GM23248 (cell line): ENCODE measurements at regions not wholly inside any gene's neighbourhood (a gene's known extent, or its start where the extent isn't known, plus 50 kb on each side); places are given as distances from the start of the nearest gene placed in this dataset.

Experiments used
- DNase-seq: peaks from one replicate; pipeline ENCODE4 v3.0.0-alpha.2; 2015
- H2AFZ ChIP-seq: fragments of 200-600 bp; sonication (generic); 2 replicates; pipeline ENCODE4 v1.6.1; 2016; ENCODE audit warnings: antibody characterized with exemption
- H3F3A ChIP-seq: fragments of 200-600 bp; sonication (generic); 2 replicates; pipeline ENCODE4 v1.6.1; 2016; ENCODE audit warnings: mild to moderate bottlenecking, antibody characterized with exemption, mixed run types; ENCODE audit not compliant: insufficient read depth
- H3K27ac ChIP-seq: fragments of 200-600 bp; sonication (generic); 2 replicates; pipeline ENCODE4 v1.5.1; 2016; ENCODE audit warnings: mild to moderate bottlenecking
- H3K27me3 ChIP-seq: fragments of 200-600 bp; sonication (generic); replicated peaks from 2 replicates; pipeline ENCODE4 v1.6.1; 2016; ENCODE audit warnings: mild to moderate bottlenecking; ENCODE audit not compliant: insufficient read depth
- H3K36me3 ChIP-seq: fragments of 200-600 bp; sonication (generic); 2 replicates; pipeline ENCODE4 v1.6.1; 2016; ENCODE audit warnings: low read depth, mild to moderate bottlenecking
- H3K4me1 ChIP-seq: fragments of 200-600 bp; sonication (generic); 2 replicates; pipeline ENCODE4 v1.6.1; 2016; ENCODE audit warnings: mild to moderate bottlenecking; ENCODE audit not compliant: insufficient read depth
- H3K4me2 ChIP-seq: fragments of 200-600 bp; sonication (generic); one replicate; pipeline ENCODE4 v1.6.1; 2016; ENCODE audit warnings: mild to moderate bottlenecking; ENCODE audit not compliant: unreplicated experiment
- H3K4me3 ChIP-seq: fragments of 200-600 bp; sonication (generic); 2 replicates; pipeline ENCODE4 v1.5.1; 2016; ENCODE audit warnings: mild to moderate bottlenecking
- H3K79me2 ChIP-seq: fragments of 200-600 bp; sonication (generic); 2 replicates; pipeline ENCODE4 v1.6.1; 2016; ENCODE audit warnings: mild to moderate bottlenecking; ENCODE audit not compliant: insufficient read depth
- H3K9ac ChIP-seq: fragments of 200-600 bp; sonication (generic); 2 replicates; pipeline ENCODE4 v1.6.1; 2016; ENCODE audit warnings: mild to moderate bottlenecking
- H3K9me2 ChIP-seq: fragments of 200-600 bp; sonication (generic); 2 replicates; pipeline ENCODE4 v1.6.1; 2016; ENCODE audit warnings: mixed run types, mild to moderate bottlenecking, moderate library complexity; ENCODE audit not compliant: insufficient read depth
- H3K9me3 ChIP-seq: fragments of 200-600 bp; sonication (generic); one replicate; pipeline ENCODE4 v1.6.1; 2017; ENCODE audit warnings: low read depth
- H4K20me1 ChIP-seq: fragments of 200-600 bp; sonication (generic); 2 replicates; pipeline ENCODE4 v1.6.0; 2016; ENCODE audit not compliant: insufficient read depth
- EZH2 ChIP-seq: fragments of 200-600 bp; sonication (generic); IDR thresholded peaks from 2 replicates; pipeline ENCODE4 v1.6.1; 2018; ENCODE audit warnings: antibody characterized with exemption, mild to moderate bottlenecking; ENCODE audit not compliant: insufficient read depth, poor library complexity, severe bottlenecking
- EZH2phosphoT487 ChIP-seq: fragments of 200-600 bp; sonication (generic); IDR thresholded peaks from 2 replicates; pipeline ENCODE4 v1.6.1; 2018; ENCODE audit warnings: antibody characterized with exemption, moderate library complexity, mild to moderate bottlenecking, low read depth; ENCODE audit not compliant: insufficient read depth
- WGBS, 2 experiments: methylation state at CpG; one replicate each; pipeline ENCODE4 v1.1.6; 2015 to 2017; ENCODE audit warnings: low lambda C conversion rate in 2 of 2, low coverage in 1 of 2; ENCODE audit errors: missing lambda C conversion rate in 2 of 2; 5-methylcytosine and 5-hydroxymethylcytosine counted together
- in situ Hi-C: fragments of 300-500 bp; cut with MboI; formaldehyde crosslinking; loops from 2 replicates; pipeline ENCODE4 v1.15.0; 2020

DNA sequence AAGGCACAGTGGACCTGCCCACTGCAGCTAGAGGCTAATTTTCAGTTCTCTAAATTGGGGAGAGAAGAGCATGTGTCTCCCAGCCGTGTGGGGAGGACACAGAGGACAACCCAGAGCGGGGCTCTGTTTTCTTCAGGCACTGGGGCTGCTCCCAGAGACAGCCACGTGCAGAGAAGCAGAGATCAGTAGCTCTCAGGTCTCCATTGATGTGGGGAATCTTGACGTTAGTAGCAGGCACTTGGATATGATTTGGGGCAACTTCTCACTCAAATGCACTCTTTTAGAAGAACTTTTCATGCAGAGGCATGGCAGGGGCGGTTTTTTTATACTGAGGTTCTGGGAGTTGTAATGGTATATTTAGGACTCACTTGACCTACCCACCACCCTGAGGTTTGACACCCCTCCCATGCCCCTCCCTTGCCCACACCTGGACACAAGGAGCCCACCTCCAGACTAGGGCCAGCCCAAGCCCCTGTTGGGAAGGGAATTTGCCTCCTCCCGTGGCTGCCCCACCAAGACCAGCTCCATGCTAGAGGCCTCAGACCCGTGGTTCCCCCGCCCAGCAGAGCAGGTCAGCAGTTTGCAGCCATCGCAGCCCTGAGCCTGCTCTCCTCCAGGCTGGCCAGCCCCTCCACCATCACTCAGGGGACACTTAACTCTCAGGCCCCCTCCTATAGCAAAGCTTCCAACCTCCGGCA, 94.2 kb upstream of the RTL6 start:
- no peaks in the 10 kb centered on the region for H3K36me3 ChIP-seq
- no peak overlapping the region for H2AFZ ChIP-seq
- no peak overlapping the region for H3K4me2 ChIP-seq
- 51 to 66% methylated on average over 10 of the region's 10 CpGs for WGBS, 2 experiments
- no peak overlapping the region for H3K9ac ChIP-seq
- no peak overlapping the region for H3K27ac ChIP-seq
- in situ Hi-C loops = no loop called here
- no peak for TF ChIP-seq EZH2phosphoT487
- no peak for TF ChIP-seq EZH2
- H3K79me2 ChIP-seq = no peaks in the 10 kb centered on the region
- H3K4me3 ChIP-seq = no peak overlapping the region
- no peaks in the 10 kb centered on the region for H3K9me3 ChIP-seq
- H3K27me3 ChIP-seq = 0 out of 2 replicates have a peak, but pooled peaks cover 3% of the 10 kb centered on the region
- no peaks in the 10 kb centered on the region for H3F3A ChIP-seq
- no peaks in the 10 kb centered on the region for H4K20me1 ChIP-seq
- no peaks in the 10 kb centered on the region for H3K4me1 ChIP-seq
- DNase-seq = no peak
- no peaks in the 10 kb centered on the region for H3K9me2 ChIP-seq

- Histone ChIP-seq H3K27ac (no peak overlapping the region), H2AFZ (no peak overlapping the region), H3K79me2 (no peaks in the 10 kb centered on the region), H3K9ac (no peak overlapping the region), H3K4me3 (no peak overlapping the region), H3K9me3 (no peaks in the 10 kb centered on the region), H3K36me3 (no peaks in the 10 kb centered on the region), H3K27me3 (0 out of 2 replicates have a peak, but pooled peaks cover 3% of the 10 kb centered on the region), H4K20me1 (no peaks in the 10 kb centered on the region), H3K9me2 (no peaks in the 10 kb centered on the region), H3F3A (no peaks in the 10 kb centered on the region), H3K4me2 (no peak overlapping the region), H3K4me1 (no peaks in the 10 kb centered on the region)
- no peak for DNase-seq
- TF ChIP-seq EZH2phosphoT487 = no peak
- TF ChIP-seq EZH2 = no peak
- in situ Hi-C loops = no loop called here
- WGBS, 2 experiments = 78 to 82% methylated on average over 17 to 19 of the region's 19 CpGs
Observed at GRCh38 chr22:44591146-44591790, 93.2 kb upstream of the RTL6 start.

DNA sequence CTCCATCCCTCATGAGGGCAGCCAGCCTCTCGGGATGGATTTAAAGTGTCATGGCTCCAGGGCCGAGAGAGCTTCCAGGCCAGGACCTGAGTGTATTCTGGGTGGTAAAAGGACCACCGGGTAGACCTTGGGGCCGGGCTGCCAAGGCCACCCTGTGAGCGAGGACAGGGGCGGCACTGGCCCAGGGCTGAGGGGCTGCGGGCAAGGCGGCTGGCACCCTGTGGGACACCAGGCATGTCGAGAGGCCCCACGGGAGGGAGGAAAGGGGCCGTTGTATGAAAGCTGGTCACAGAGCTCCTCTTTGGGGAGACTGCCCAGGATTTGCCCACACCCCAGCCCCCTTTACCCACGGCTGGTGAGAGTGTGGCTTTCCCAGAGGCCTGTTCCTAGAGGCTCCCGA, 92.3 kb upstream of the RTL6 start:
- Histone ChIP-seq H3K27me3 (0 out of 2 replicates have a peak, but pooled peaks cover 3% of the 10 kb centered on the region), H3K27ac (no peak overlapping the region), H3F3A (no peaks in the 10 kb centered on the region), H3K4me2 (no peak overlapping the region), H3K4me3 (no peak overlapping the region), H3K9ac (no peak overlapping the region), H3K9me2 (no peaks in the 10 kb centered on the region), H4K20me1 (no peaks in the 10 kb centered on the region), H2AFZ (no peak overlapping the region), H3K36me3 (no peaks in the 10 kb centered on the region), H3K9me3 (no peaks in the 10 kb centered on the region), H3K79me2 (no peaks in the 10 kb centered on the region), H3K4me1 (no peaks in the 10 kb centered on the region)
- no peak for DNase-seq
- WGBS, 2 experiments = 71 to 78% methylated on average over 13 of the region's 13 CpGs
- in situ Hi-C loops = no loop called here
- no peak for TF ChIP-seq EZH2

DNA sequence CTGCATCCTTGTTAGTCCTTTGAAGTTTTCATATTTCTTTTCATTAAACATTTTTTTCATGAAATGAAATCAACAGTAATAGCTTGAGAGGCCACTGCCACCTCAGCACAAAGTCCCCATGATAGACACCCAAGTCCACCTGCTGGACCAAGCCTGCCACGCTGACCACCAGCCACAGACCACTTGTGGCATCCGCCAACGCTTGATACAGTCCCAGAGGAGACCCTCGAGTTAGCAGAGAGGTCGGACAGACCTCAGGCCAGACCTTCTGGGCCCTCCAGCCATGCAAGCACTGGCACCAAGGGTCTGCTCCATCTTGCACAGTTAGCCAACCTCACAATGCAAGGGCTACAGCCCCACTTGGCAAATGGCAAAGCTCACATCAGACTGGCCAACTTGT, 91.8 kb upstream of the RTL6 start:
- H3K9me2 ChIP-seq = no peaks in the 10 kb centered on the region
- no peaks in the 10 kb centered on the region for H3F3A ChIP-seq
- no peak overlapping the region for H2AFZ ChIP-seq
- 65 to 67% methylated on average over 5 of the region's 5 CpGs for WGBS, 2 experiments
- in situ Hi-C loops = no loop called here
- no peaks in the 10 kb centered on the region for H3K9me3 ChIP-seq
- no peak overlapping the region for H3K9ac ChIP-seq
- H3K4me2 ChIP-seq = no peak overlapping the region
- H3K27ac ChIP-seq = no peak overlapping the region
- H3K79me2 ChIP-seq = no peaks in the 10 kb centered on the region
- H3K27me3 ChIP-seq = no peaks in the 10 kb centered on the region
- no peak overlapping the region for H3K4me3 ChIP-seq
- H3K36me3 ChIP-seq = no peaks in the 10 kb centered on the region
- no peaks in the 10 kb centered on the region for H3K4me1 ChIP-seq
- no peak for TF ChIP-seq EZH2phosphoT487
- TF ChIP-seq EZH2 = no peak
- DNase-seq = no peak
- H4K20me1 ChIP-seq = no peaks in the 10 kb centered on the region
